H9 (cell line): ENCODE measurements at regions not wholly inside any gene's neighbourhood (a gene's known extent, or its start where the extent isn't known, plus 50 kb on each side); places are given as distances from the start of the nearest gene placed in this dataset.

ENCODE experiments used
- DNase-seq: peaks from one replicate; pipeline ENCODE4 v3.0.0-alpha.2; 2017
- H2AFZ ChIP-seq: one replicate; pipeline ENCODE4 v1.6.1; 2013; ENCODE audit warnings: mild to moderate bottlenecking, low read length, control low read depth, moderate library complexity
- H2AK5ac ChIP-seq: 2 replicates; pipeline ENCODE4 v1.6.1; 2013; ENCODE audit warnings: low read length, control low read depth, mixed read lengths; ENCODE audit not compliant: insufficient read length
- H2BK120ac ChIP-seq: one replicate; pipeline ENCODE4 v1.6.1; 2013; ENCODE audit warnings: low read depth, mild to moderate bottlenecking, low read length, control low read depth, inconsistent platforms; ENCODE audit not compliant: poor library complexity, severe bottlenecking
- H2BK12ac ChIP-seq: 2 replicates; pipeline ENCODE4 v1.6.1; 2013; ENCODE audit warnings: low read length, control low read depth, mixed read lengths, low read depth; ENCODE audit not compliant: insufficient read length
- H2BK15ac ChIP-seq: 2 replicates; pipeline ENCODE4 v1.6.1; 2013; ENCODE audit warnings: low read depth, low read length, control low read depth
- H2BK20ac ChIP-seq: one replicate; pipeline ENCODE4 v1.6.1; 2013; ENCODE audit warnings: low read depth, mild to moderate bottlenecking, low read length, control low read depth, inconsistent platforms; ENCODE audit not compliant: poor library complexity, severe bottlenecking
- H2BK5ac ChIP-seq: 2 replicates; pipeline ENCODE4 v1.6.1; 2013; ENCODE audit warnings: low read length, control low read depth, mixed read lengths; ENCODE audit not compliant: insufficient read length
- H3K14ac ChIP-seq: 2 replicates; pipeline ENCODE4 v1.6.1; 2013; ENCODE audit warnings: low read length, control low read depth; ENCODE audit not compliant: insufficient read depth
- H3K18ac ChIP-seq: 2 replicates; pipeline ENCODE4 v1.6.1; 2013; ENCODE audit warnings: low read depth, mild to moderate bottlenecking, mixed read lengths, low read length, control low read depth; ENCODE audit not compliant: insufficient read length
- H3K23ac ChIP-seq: 2 replicates; pipeline ENCODE4 v1.6.1; 2013; ENCODE audit warnings: low read length, control low read depth, mixed read lengths, low read depth; ENCODE audit not compliant: insufficient read length
- H3K23me2 ChIP-seq: 2 replicates; pipeline ENCODE4 v1.6.1; 2013; ENCODE audit warnings: low read depth, mild to moderate bottlenecking, mixed read lengths, low read length, control low read depth; ENCODE audit not compliant: insufficient read length, poor library complexity, severe bottlenecking
- H3K27ac ChIP-seq: 2 replicates; pipeline ENCODE4 v1.5.1; 2013; ENCODE audit warnings: low read length, control low read depth, mixed read lengths, low read depth; ENCODE audit not compliant: insufficient read length
- H3K27me3 ChIP-seq: 2 replicates; pipeline ENCODE4 v1.6.1; 2013; ENCODE audit warnings: low read length, control low read depth, inconsistent platforms; ENCODE audit not compliant: insufficient read depth
- H3K4ac ChIP-seq: 2 replicates; pipeline ENCODE4 v1.6.1; 2013; ENCODE audit warnings: low read depth, mild to moderate bottlenecking, control low read depth, inconsistent platforms, low read length, moderate library complexity
- H3K4me1 ChIP-seq: 2 replicates; pipeline ENCODE4 v1.6.1; 2013; ENCODE audit warnings: low read length, control low read depth, inconsistent platforms; ENCODE audit not compliant: insufficient read depth
- H3K4me2 ChIP-seq: 2 replicates; pipeline ENCODE4 v1.6.1; 2013; ENCODE audit warnings: low read length, control low read depth, mixed read lengths; ENCODE audit not compliant: insufficient read length, insufficient read depth
- H3K56ac ChIP-seq: 2 replicates; pipeline ENCODE4 v1.6.1; 2013; ENCODE audit warnings: low read depth, mild to moderate bottlenecking, mixed read lengths, low read length, control low read depth; ENCODE audit not compliant: insufficient read length
- H3K79me1 ChIP-seq: 2 replicates; pipeline ENCODE4 v1.6.1; 2013; ENCODE audit warnings: low read depth, mild to moderate bottlenecking, moderate library complexity, low read length, control low read depth, inconsistent platforms; ENCODE audit not compliant: insufficient read depth, poor library complexity, severe bottlenecking
- H3K79me2 ChIP-seq: 2 replicates; pipeline ENCODE4 v1.6.1; 2013; ENCODE audit warnings: low read length, control low read depth, inconsistent platforms; ENCODE audit not compliant: insufficient read depth
- H3K9ac ChIP-seq: 2 replicates; pipeline ENCODE4 v1.6.1; 2013; ENCODE audit warnings: low read length, control low read depth, mixed read lengths; ENCODE audit not compliant: insufficient read length; ENCODE audit errors: extremely low read depth
- H3K9me3 ChIP-seq: one replicate; pipeline ENCODE4 v1.6.1; 2013; ENCODE audit warnings: low read depth, low read length, inconsistent platforms; ENCODE audit not compliant: control insufficient read depth
- H3T11ph ChIP-seq: one replicate; pipeline ENCODE4 v1.6.1; 2013; ENCODE audit warnings: mild to moderate bottlenecking, low read length, control low read depth, inconsistent platforms
- H4K20me1 ChIP-seq: one replicate; pipeline ENCODE4 v1.6.1; 2013; ENCODE audit not compliant: control insufficient read depth, insufficient read length, insufficient read depth
- H4K5ac ChIP-seq: 2 replicates; pipeline ENCODE4 v1.6.1; 2013; ENCODE audit warnings: low read depth, mild to moderate bottlenecking, mixed read lengths, low read length, control low read depth; ENCODE audit not compliant: insufficient read length
- H4K8ac ChIP-seq: replicated peaks from 2 replicates; pipeline ENCODE4 v1.6.1; 2013; ENCODE audit warnings: low read length, control low read depth, mixed read lengths, low read depth; ENCODE audit not compliant: insufficient read length
- H4K91ac ChIP-seq: 2 replicates; pipeline ENCODE4 v1.6.1; 2013; ENCODE audit warnings: low read depth, mild to moderate bottlenecking, moderate library complexity, mixed read lengths, low read length, control low read depth; ENCODE audit not compliant: insufficient read length
- H3K27ac Mint-ChIP-seq, 3 experiments: 2 replicates in 2 of 3; 3 replicates in 1 of 3; pipeline ENCODE4 v1.8.0; 2020 to 2021; ENCODE audit warnings: mixed read lengths in 3 of 3, mild to moderate bottlenecking in 1 of 3, moderate library complexity in 1 of 3
- H3K27me3 Mint-ChIP-seq: 2 replicates; pipeline ENCODE4 v1.8.0; 2021; ENCODE audit warnings: low read depth, mild to moderate bottlenecking, moderate library complexity, mixed read lengths
- H3K36me3 Mint-ChIP-seq, 3 experiments: 2 replicates in 2 of 3; 3 replicates in 1 of 3; pipeline ENCODE4 v1.8.0; 2020 to 2021; ENCODE audit warnings: low read depth in 3 of 3, mixed read lengths in 3 of 3; ENCODE audit not compliant: insufficient read depth in 1 of 3
- H3K4me1 Mint-ChIP-seq, 2 experiments: 2 replicates each; pipeline ENCODE4 v1.8.0; 2020; ENCODE audit warnings: mixed read lengths in 2 of 2
- H3K4me3 Mint-ChIP-seq, 2 experiments: 2 replicates in 1 of 2; 3 replicates in 1 of 2; pipeline ENCODE4 v1.8.0; 2020 to 2021; ENCODE audit warnings: mild to moderate bottlenecking in 2 of 2, mixed read lengths in 2 of 2, moderate library complexity in 1 of 2
- H3K9me3 Mint-ChIP-seq, 2 experiments: 2 replicates in 1 of 2; 3 replicates in 1 of 2; pipeline ENCODE4 v1.8.0; 2020; ENCODE audit warnings: mild to moderate bottlenecking in 2 of 2, mixed read lengths in 2 of 2, moderate library complexity in 1 of 2
- CTCF ChIP-seq: fragments of 200-600 bp; sonication (generic); conservative IDR thresholded peaks from 3 replicates; pipeline ENCODE4 v1.8.0; 2021; ENCODE audit warnings: antibody characterized with exemption, mild to moderate bottlenecking
- WGBS: extraction: QIAGEN DNeasy Blood & Tissue Kit; methylation state at CpG from one replicate; pipeline ENCODE4 v1.1.7; 2013; ENCODE audit warnings: missing lambda C conversion rate, low lambda C conversion rate, mixed read lengths; ENCODE audit not compliant: insufficient read length; ENCODE audit errors: extremely low coverage; 5-methylcytosine and 5-hydroxymethylcytosine counted together

GRCh38 chr16:8239443-8239842, 350.9 kb downstream of the TMEM114 start:
- Histone ChIP-seq H3K27me3 (no peaks in the 10 kb centered on the region), H2BK20ac (no peak overlapping the region), H2BK15ac (no peak overlapping the region), H3K4me1 (no peaks in the 10 kb centered on the region), H3T11ph (no peak overlapping the region), H3K14ac (no peak overlapping the region), H3K4ac (no peak overlapping the region), H3K9ac (no peak overlapping the region), H4K20me1 (no peaks in the 10 kb centered on the region), H3K23ac (no peak overlapping the region), H2BK120ac (no peak overlapping the region), H2BK5ac (no peak overlapping the region), H3K9me3 (no peaks in the 10 kb centered on the region), H4K8ac (no peak overlapping the region), H2AFZ (no peak overlapping the region), H3K23me2 (no peaks in the 10 kb centered on the region), H3K56ac (no peak overlapping the region), H3K27ac (no peak overlapping the region), H3K79me2 (no peaks in the 10 kb centered on the region), H2BK12ac (no peak overlapping the region), H4K91ac (no peak overlapping the region), H3K79me1 (no peaks in the 10 kb centered on the region), H3K4me2 (no peak overlapping the region), H2AK5ac (no peak overlapping the region), H4K5ac (no peak overlapping the region), H3K18ac (no peak overlapping the region)
- no peak overlapping the region for H3K27ac Mint-ChIP-seq
- TF ChIP-seq CTCF, result no peak
- H3K36me3 Mint-ChIP-seq, result no peaks in the 10 kb centered on the region; a peak in 1 of 7 replicates
- no CpG with 5 or more reads among the region's 2 CpGs for WGBS
- DNase-seq, result no peak
- H3K9me3 Mint-ChIP-seq, result no peaks in the 10 kb centered on the region
- H3K27me3 Mint-ChIP-seq, result peaks cover 2% of the 10 kb centered on the region
- H3K4me1 Mint-ChIP-seq, result no peaks in the 10 kb centered on the region; a peak in 1 of 4 replicates
- H3K4me3 Mint-ChIP-seq, result no peak overlapping the region
